Neural progenitor cell (in vitro differentiated cells): ENCODE measurements at regions not wholly inside any gene's neighbourhood (a gene's known extent, or its start where the extent isn't known, plus 50 kb on each side); places are given as distances from the start of the nearest gene placed in this dataset.

Experiments used
- EZH2 ChIP-seq: fragments of 200-600 bp; sonication (generic); IDR thresholded peaks from 2 replicates; pipeline ENCODE4 v1.6.1; 2017; ENCODE audit warnings: antibody characterized with exemption, mild to moderate bottlenecking, moderate library complexity
- EZH2phosphoT487 ChIP-seq: fragments of 200-600 bp; sonication (generic); IDR thresholded peaks from 2 replicates; pipeline ENCODE4 v1.6.1; 2017; ENCODE audit warnings: antibody characterized with exemption
- TF ChIP-seq, protein P1 (sequence below): fragments of 200-600 bp; sonication (generic); IDR thresholded peaks from 2 replicates; pipeline ENCODE4 v1.5.1; 2017; ENCODE audit warnings: antibody characterized with exemption, mild to moderate bottlenecking

DNA sequence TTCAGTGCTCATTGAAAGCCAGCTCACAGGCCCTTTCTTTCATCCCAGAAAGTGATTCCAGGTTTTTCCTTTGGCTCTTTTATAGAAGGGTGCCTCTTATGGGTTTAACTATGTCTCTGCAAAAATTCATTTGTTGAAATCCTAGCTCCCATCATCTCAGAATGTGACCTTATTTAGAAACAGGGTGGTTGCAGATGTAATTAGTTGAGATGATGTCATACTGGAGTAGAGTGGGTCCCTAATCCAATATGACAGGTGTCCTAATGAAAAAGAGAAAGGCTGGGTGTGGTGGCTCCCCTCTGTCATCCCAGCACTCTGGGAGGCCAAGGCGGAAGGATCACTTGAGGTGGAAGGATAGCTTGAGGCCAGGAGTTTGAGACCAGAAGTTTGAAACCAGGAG lies 64.2 kb upstream of the FAM20A start:
- no peak for TF ChIP-seq EZH2
- TF ChIP-seq, protein P1, sequence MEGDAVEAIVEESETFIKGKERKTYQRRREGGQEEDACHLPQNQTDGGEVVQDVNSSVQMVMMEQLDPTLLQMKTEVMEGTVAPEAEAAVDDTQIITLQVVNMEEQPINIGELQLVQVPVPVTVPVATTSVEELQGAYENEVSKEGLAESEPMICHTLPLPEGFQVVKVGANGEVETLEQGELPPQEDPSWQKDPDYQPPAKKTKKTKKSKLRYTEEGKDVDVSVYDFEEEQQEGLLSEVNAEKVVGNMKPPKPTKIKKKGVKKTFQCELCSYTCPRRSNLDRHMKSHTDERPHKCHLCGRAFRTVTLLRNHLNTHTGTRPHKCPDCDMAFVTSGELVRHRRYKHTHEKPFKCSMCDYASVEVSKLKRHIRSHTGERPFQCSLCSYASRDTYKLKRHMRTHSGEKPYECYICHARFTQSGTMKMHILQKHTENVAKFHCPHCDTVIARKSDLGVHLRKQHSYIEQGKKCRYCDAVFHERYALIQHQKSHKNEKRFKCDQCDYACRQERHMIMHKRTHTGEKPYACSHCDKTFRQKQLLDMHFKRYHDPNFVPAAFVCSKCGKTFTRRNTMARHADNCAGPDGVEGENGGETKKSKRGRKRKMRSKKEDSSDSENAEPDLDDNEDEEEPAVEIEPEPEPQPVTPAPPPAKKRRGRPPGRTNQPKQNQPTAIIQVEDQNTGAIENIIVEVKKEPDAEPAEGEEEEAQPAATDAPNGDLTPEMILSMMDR: no peak
- TF ChIP-seq EZH2phosphoT487: no peak
